SJSA1 (cell line): ENCODE measurements at regions not wholly inside any gene's neighbourhood (a gene's known extent, or its start where the extent isn't known, plus 50 kb on each side); places are given as distances from the start of the nearest gene placed in this dataset.

Experiments used
- DNase-seq, 2 experiments: peaks; one replicate each; pipeline ENCODE4 v3.0.0-alpha.2; 2015 to 2020; ENCODE audit warnings: low spot score in 2 of 2, low read depth in 1 of 2
- H3K27ac ChIP-seq: fragments of 250-450 bp; sonication (Bioruptor Pico); 2 replicates; pipeline ENCODE4 v1.5.1; 2020; ENCODE audit warnings: mild to moderate bottlenecking, moderate library complexity
- H3K27me3 ChIP-seq: fragments of 250-450 bp; sonication (Bioruptor Pico); replicated peaks from 2 replicates; pipeline ENCODE4 v1.5.1; 2020; ENCODE audit warnings: mild to moderate bottlenecking, moderate library complexity
- H3K36me3 ChIP-seq: fragments of 250-450 bp; sonication (Bioruptor Pico); 2 replicates; pipeline ENCODE4 v1.5.1; 2020; ENCODE audit warnings: mild to moderate bottlenecking
- H3K4me1 ChIP-seq: fragments of 250-450 bp; sonication (Bioruptor Pico); replicated peaks from 2 replicates; pipeline ENCODE4 v1.6.1; 2021; ENCODE audit warnings: mild to moderate bottlenecking
- H3K4me3 ChIP-seq: fragments of 250-450 bp; sonication (Bioruptor Pico); 2 replicates; pipeline ENCODE4 v1.5.1; 2020; ENCODE audit warnings: mild to moderate bottlenecking
- H3K9me3 ChIP-seq: fragments of 250-450 bp; sonication (Bioruptor Pico); replicated peaks from 2 replicates; pipeline ENCODE4 v1.5.1; 2020; ENCODE audit warnings: mild to moderate bottlenecking

DNA sequence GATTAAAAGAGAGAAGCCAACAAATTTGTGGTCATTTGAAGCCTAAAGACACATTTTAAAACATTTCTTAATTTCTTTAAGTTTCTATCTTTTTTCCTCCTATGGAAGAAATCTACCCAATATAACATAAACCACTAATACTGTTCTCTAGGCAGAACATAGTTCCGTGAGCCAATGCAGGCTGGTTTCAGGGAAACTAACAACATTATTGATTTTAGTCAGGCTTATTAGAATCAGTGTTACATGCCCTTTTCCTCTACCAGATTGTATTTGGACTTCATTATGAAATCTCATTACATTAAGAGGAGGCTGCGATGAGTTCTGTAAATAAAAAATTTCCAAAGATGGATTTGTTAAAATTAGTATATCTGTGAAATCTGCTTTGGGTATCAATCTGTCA, 249.9 kb downstream of the PTBP2 start:
- Histone ChIP-seq H3K27ac (no peak overlapping the region), H3K4me3 (no peak overlapping the region), H3K4me1 (no peaks in the 10 kb centered on the region), H3K9me3 (no peaks in the 10 kb centered on the region), H3K36me3 (no peaks in the 10 kb centered on the region), H3K27me3 (no peaks in the 10 kb centered on the region)
- no peak for DNase-seq

GRCh38 chr1:96971849-96972602, 250.4 kb downstream of the PTBP2 start:
- no peaks in the 10 kb centered on the region for H3K27me3 ChIP-seq
- DNase-seq: no peak
- no peak overlapping the region for H3K27ac ChIP-seq
- no peak overlapping the region for H3K4me3 ChIP-seq
- H3K36me3 ChIP-seq: no peaks in the 10 kb centered on the region
- H3K9me3 ChIP-seq: no peaks in the 10 kb centered on the region
- H3K4me1 ChIP-seq: no peaks in the 10 kb centered on the region

- no peaks in the 10 kb centered on the region for H3K9me3 ChIP-seq
- no peak for DNase-seq
- H3K4me3 ChIP-seq: no peak overlapping the region
- no peaks in the 10 kb centered on the region for H3K4me1 ChIP-seq
- no peak overlapping the region for H3K27ac ChIP-seq
- no peaks in the 10 kb centered on the region for H3K36me3 ChIP-seq
- H3K27me3 ChIP-seq: no peaks in the 10 kb centered on the region
These were observed 252.0 kb downstream of the PTBP2 start for GRCh38 chr1:96973605-96974004.

- Histone ChIP-seq H3K36me3 (no peaks in the 10 kb centered on the region), H3K9me3 (no peaks in the 10 kb centered on the region), H3K4me1 (no peaks in the 10 kb centered on the region), H3K27ac (no peak overlapping the region), H3K27me3 (no peaks in the 10 kb centered on the region), H3K4me3 (no peak overlapping the region)
- DNase-seq: no peak
These were observed 256.9 kb downstream of the PTBP2 start for GRCh38 chr1:96978444-96978843.

DNA sequence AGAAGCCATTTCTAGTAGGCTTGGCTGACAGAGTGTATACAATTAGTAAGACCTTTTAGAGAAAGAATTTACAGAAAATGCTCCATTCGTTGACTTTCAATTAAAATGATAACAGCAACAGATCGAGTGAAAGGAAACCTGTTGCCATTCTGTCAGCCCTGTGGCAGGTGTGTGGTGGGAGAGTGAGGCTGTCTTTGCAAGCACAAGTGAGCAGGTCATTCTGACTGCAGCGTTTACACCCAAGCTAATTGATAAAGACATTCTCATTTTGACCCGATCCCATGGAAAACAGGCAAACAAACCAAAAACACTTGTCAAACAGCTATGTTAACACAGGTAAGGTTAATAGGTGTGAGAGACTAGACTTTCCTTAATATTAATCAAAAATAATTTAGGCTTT, 257.3 kb downstream of the PTBP2 start:
- no peak overlapping the region for H3K27ac ChIP-seq
- no peaks in the 10 kb centered on the region for H3K36me3 ChIP-seq
- DNase-seq: no peak
- H3K4me3 ChIP-seq: no peak overlapping the region
- no peaks in the 10 kb centered on the region for H3K9me3 ChIP-seq
- no peaks in the 10 kb centered on the region for H3K27me3 ChIP-seq
- no peaks in the 10 kb centered on the region for H3K4me1 ChIP-seq

DNA sequence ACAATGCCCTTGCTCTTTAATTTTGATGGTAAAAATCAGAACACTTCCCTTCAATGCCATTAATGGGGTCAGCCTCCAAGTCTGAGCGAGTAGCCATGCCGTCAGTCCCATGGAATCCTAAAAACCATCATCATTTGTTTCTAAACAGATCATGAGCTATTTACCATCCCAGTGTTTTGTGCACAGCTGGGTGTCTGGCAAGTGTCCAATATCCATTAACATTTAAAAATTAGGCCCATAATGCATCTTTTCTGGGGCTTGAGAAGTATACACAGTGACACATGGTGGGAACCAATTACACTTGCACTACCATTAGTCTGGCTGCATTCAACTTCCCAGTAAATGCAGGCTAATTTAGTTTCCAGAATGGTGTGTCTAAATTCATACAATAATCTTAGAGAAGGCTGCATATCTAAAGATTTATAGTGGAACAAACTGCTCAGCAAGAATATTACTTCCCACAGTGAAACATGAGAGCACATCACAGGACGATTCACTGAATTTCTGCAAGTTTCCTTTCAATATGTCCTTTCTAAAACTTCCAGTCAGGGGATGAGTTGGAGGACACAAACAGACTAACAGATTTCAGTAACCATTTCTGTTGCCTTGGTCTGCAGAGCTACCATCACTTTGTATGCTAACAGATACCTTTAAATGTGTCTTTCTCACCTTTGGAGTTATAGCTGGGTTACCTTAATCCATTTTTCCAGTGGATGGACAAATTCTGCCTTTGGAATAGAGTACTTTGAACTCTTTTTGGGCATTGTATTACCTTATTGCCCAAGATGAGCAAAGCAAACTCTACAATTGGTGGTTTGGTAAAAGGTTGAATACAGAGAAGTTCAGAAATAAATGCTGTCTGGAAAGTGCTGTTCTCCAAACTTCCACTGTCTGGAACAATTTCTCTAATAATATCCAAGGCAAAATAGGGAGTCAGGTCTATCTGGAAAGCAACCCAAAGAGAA, 258.0 kb downstream of the PTBP2 start:
- Histone ChIP-seq H3K4me1 (no peaks in the 10 kb centered on the region), H3K4me3 (no peak overlapping the region), H3K27me3 (no peaks in the 10 kb centered on the region), H3K27ac (no peak overlapping the region), H3K36me3 (no peaks in the 10 kb centered on the region), H3K9me3 (no peaks in the 10 kb centered on the region)
- DNase-seq: no peak

GRCh38 chr1:96980448-96980847, 258.9 kb downstream of the PTBP2 start:
- Histone ChIP-seq H3K27me3 (no peaks in the 10 kb centered on the region), H3K36me3 (no peaks in the 10 kb centered on the region), H3K4me3 (no peak overlapping the region), H3K4me1 (no peaks in the 10 kb centered on the region), H3K27ac (no peak overlapping the region), H3K9me3 (no peaks in the 10 kb centered on the region)
- no peak for DNase-seq

- Histone ChIP-seq H3K36me3 (no peaks in the 10 kb centered on the region), H3K9me3 (0 out of 2 replicates have a peak, but pooled peaks cover 2% of the 10 kb centered on the region), H3K4me1 (no peaks in the 10 kb centered on the region), H3K27ac (no peak overlapping the region), H3K4me3 (no peak overlapping the region), H3K27me3 (no peaks in the 10 kb centered on the region)
- no peak for DNase-seq
These were observed 259.6 kb downstream of the PTBP2 start for GRCh38 chr1:96981181-96981580.

- no peak overlapping the region for H3K4me3 ChIP-seq
- no peaks in the 10 kb centered on the region for H3K27me3 ChIP-seq
- no peaks in the 10 kb centered on the region for H3K4me1 ChIP-seq
- DNase-seq: no peak
- no peaks in the 10 kb centered on the region for H3K36me3 ChIP-seq
- H3K9me3 ChIP-seq: 0 out of 2 replicates have a peak, but pooled peaks cover 2% of the 10 kb centered on the region
- H3K27ac ChIP-seq: no peak overlapping the region
These were observed 260.5 kb downstream of the PTBP2 start for GRCh38 chr1:96982118-96982517.

DNA sequence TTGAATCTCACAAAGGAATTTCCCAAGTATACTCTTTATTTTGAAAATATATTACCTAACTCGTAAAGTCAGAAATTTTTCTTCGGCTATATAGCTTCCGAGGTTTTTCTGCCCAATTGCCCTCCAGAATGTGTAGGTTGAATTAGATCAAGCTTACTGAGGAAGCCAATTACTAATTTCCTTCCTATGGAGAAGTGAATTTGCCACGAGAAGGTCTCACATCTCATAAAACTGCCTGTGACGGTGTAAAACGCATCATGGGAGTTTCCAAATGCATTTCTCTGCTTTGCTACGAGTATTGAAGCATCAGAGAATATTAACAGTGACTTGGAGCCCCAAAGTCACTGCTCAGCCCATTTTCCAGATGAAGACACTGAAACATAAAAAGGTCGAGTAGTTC, 262.3 kb downstream of the PTBP2 start:
- no peaks in the 10 kb centered on the region for H3K4me1 ChIP-seq
- no peaks in the 10 kb centered on the region for H3K36me3 ChIP-seq
- H3K27ac ChIP-seq: no peak overlapping the region
- 0 out of 2 replicates have a peak, but pooled peaks cover 2% of the 10 kb centered on the region for H3K9me3 ChIP-seq
- no peaks in the 10 kb centered on the region for H3K27me3 ChIP-seq
- DNase-seq: no peak
- H3K4me3 ChIP-seq: no peak overlapping the region

GRCh38 chr1:96987186-96987703, 265.7 kb downstream of the PTBP2 start:
- no peak overlapping the region for H3K27ac ChIP-seq
- no peaks in the 10 kb centered on the region for H3K36me3 ChIP-seq
- 0 out of 2 replicates have a peak, but pooled peaks cover 2% of the 10 kb centered on the region for H3K9me3 ChIP-seq
- H3K4me3 ChIP-seq: no peak overlapping the region
- no peak for DNase-seq
- no peaks in the 10 kb centered on the region for H3K27me3 ChIP-seq
- H3K4me1 ChIP-seq: no peaks in the 10 kb centered on the region

DNA sequence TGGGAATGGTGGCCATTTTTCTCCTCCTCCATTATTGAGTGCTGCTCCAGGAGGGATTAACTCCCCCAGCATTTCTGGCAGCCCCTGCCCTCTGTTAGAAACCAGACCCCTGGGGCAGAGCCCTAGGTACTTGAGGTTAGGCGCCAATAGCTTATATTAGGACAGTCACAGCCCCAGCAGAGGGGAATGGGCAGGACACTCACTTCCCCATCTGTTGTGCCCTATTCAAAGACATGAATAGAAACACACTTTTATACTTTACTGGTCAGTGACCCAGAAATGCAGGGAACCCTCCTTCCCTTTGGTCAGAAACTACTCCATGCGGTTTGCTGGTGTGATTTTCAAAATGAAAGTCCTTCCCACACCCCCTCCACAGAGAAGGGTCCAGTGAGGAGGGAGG, 267.7 kb downstream of the PTBP2 start:
- no peak overlapping the region for H3K27ac ChIP-seq
- no peak overlapping the region for H3K4me3 ChIP-seq

DNA sequence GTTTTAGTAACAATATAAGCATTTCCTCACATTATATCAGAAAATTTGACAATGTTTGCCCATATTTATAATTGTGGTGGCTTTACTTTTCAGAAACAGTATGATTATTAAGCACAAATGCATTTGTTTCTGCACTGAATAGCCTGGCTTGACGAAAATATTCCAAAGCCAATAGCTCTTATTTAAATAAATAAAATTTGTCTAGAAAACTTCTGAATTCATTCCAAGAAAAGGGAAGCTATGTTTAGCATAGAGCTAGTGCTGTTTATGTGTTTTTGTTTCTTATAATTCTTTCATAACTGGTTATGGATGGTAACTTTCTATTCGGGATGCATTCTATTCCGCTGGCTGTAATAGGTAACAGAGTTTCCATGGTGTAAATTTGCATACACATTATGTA, 268.6 kb downstream of the PTBP2 start:
- Histone ChIP-seq H3K27me3 (no peaks in the 10 kb centered on the region), H3K4me3 (no peak overlapping the region), H3K36me3 (no peaks in the 10 kb centered on the region), H3K9me3 (0 out of 2 replicates have a peak, but pooled peaks cover 2% of the 10 kb centered on the region), H3K27ac (no peak overlapping the region), H3K4me1 (no peaks in the 10 kb centered on the region)
- no peak for DNase-seq

More for the DNA sequence above, 267.7 kb downstream of the PTBP2 start:
- Histone ChIP-seq H3K36me3 (no peaks in the 10 kb centered on the region), H3K9me3 (0 out of 2 replicates have a peak, but pooled peaks cover 2% of the 10 kb centered on the region), H3K27me3 (no peaks in the 10 kb centered on the region), H3K4me1 (no peaks in the 10 kb centered on the region)
- DNase-seq: no peak

- Histone ChIP-seq H3K27me3 (no peaks in the 10 kb centered on the region), H3K4me3 (no peak overlapping the region), H3K27ac (no peak overlapping the region), H3K4me1 (no peaks in the 10 kb centered on the region), H3K36me3 (no peaks in the 10 kb centered on the region), H3K9me3 (no peaks in the 10 kb centered on the region)
- no peak for DNase-seq
These were observed 269.7 kb downstream of the PTBP2 start for GRCh38 chr1:96991261-96991660.
